Epithelial cell of prostate (primary cell): ENCODE measurements at regions not wholly inside any gene's neighbourhood (a gene's known extent, or its start where the extent isn't known, plus 50 kb on each side); places are given as distances from the start of the nearest gene placed in this dataset.

Experiments used
- DNase-seq: peaks from one replicate; pipeline ENCODE4 v3.0.0-alpha.2; 2011; ENCODE audit warnings: low read depth, low spot score
- H3K27ac ChIP-seq: fragments of 450-650 bp; 2 replicates; pipeline ENCODE4 v1.5.1; 2017; ENCODE audit warnings: mild to moderate bottlenecking

- DNase-seq = no peak
Observed at GRCh38 chr18:46418663-46419260, 238.3 kb downstream of the LOXHD1 start.

GRCh38 chr18:46419391-46420141 lies 237.5 kb downstream of the LOXHD1 start:
- DNase-seq = no peak
- no peak overlapping the region for H3K27ac ChIP-seq

More at GRCh38 chr18:46418663-46419260, 238.3 kb downstream of the LOXHD1 start:
- H3K27ac ChIP-seq = no peak overlapping the region

GRCh38 chr18:46421973-46422551 lies 235.0 kb downstream of the LOXHD1 start:
- H3K27ac ChIP-seq = no peak overlapping the region
- no peak for DNase-seq

GRCh38 chr18:46422552-46423055 lies 234.4 kb downstream of the LOXHD1 start:
- no peak overlapping the region for H3K27ac ChIP-seq
- DNase-seq = no peak

GRCh38 chr18:46423226-46423805 lies 233.7 kb downstream of the LOXHD1 start:
- H3K27ac ChIP-seq = no peak overlapping the region
- DNase-seq = no peak

GRCh38 chr18:46424898-46425297 lies 232.1 kb downstream of the LOXHD1 start:
- DNase-seq = no peak

GRCh38 chr18:46425511-46425910 lies 231.5 kb downstream of the LOXHD1 start:
- no peak overlapping the region for H3K27ac ChIP-seq
- no peak for DNase-seq

More at GRCh38 chr18:46424898-46425297, 232.1 kb downstream of the LOXHD1 start:
- no peak overlapping the region for H3K27ac ChIP-seq

GRCh38 chr18:46426021-46426678 lies 230.9 kb downstream of the LOXHD1 start:
- no peak overlapping the region for H3K27ac ChIP-seq
- no peak for DNase-seq

GRCh38 chr18:46426679-46427047 lies 230.4 kb downstream of the LOXHD1 start:
- no peak overlapping the region for H3K27ac ChIP-seq
- DNase-seq = no peak
